IMR-90 (cell line): ENCODE measurements at regions not wholly inside any gene's neighbourhood (a gene's known extent, or its start where the extent isn't known, plus 50 kb on each side); places are given as distances from the start of the nearest gene placed in this dataset.

ENCODE experiments used
- ATAC-seq: fragments of 200-7000 bp; cut with Tn5 transposase; 2 replicates; pipeline ENCODE4 v1.9.1; 2020; ENCODE audit warnings: low read depth, mild to moderate bottlenecking, moderate library complexity
- BruUV-seq: library from RNA; stranded (reverse); fragments of 400-500 nt; replicated peaks from 2 replicates; lab custom pipeline; 2021; lab: Mats Ljungman, UMichigan
- CTCF ChIA-PET: fragments of 300-600 bp; formaldehyde crosslinking; extraction: SDS; loops from one replicate; lab custom pipeline; 2021; ENCODE audit warnings: antibody characterized with exemption; lab: Yijun Ruan, JAX
- POLR2A ChIA-PET: fragments of 300-600 bp; sonication (Branson Sonifier 250); formaldehyde crosslinking; loops from one replicate; lab custom pipeline; 2022; ENCODE audit warnings: antibody characterized with exemption; ENCODE audit not compliant: unreplicated experiment; lab: Charles Lee
- DNase-seq: peaks from one replicate; pipeline ENCODE4 v3.0.0; 2013
- H2AFZ ChIP-seq: replicated peaks from 2 replicates; pipeline ENCODE3; 2013; ENCODE audit warnings: low read length, mild to moderate bottlenecking; ENCODE audit not compliant: poor library complexity
- H2AK5ac ChIP-seq: 2 replicates; pipeline ENCODE4 v1.6.1; 2013; ENCODE audit warnings: low read depth, low read length, inconsistent platforms
- H2AK9ac ChIP-seq: replicated peaks from 2 replicates; pipeline ENCODE3; 2013; ENCODE audit warnings: mild to moderate bottlenecking, low read depth, low read length, moderate library complexity; ENCODE audit not compliant: poor library complexity
- H2BK120ac ChIP-seq: 2 replicates; pipeline ENCODE4 v1.6.1; 2013; ENCODE audit warnings: low read depth, low read length, inconsistent platforms
- H2BK15ac ChIP-seq: 3 replicates; pipeline ENCODE4 v1.6.1; 2013; ENCODE audit warnings: low read depth, low read length, inconsistent platforms
- H2BK20ac ChIP-seq: 2 replicates; pipeline ENCODE4 v1.6.1; 2013; ENCODE audit warnings: low read depth, mild to moderate bottlenecking, inconsistent platforms, low read length, moderate library complexity
- H2BK5ac ChIP-seq: 2 replicates; pipeline ENCODE4 v1.6.1; 2013; ENCODE audit warnings: mild to moderate bottlenecking, low read depth, low read length, inconsistent platforms; ENCODE audit not compliant: poor library complexity, severe bottlenecking
- H3K14ac ChIP-seq: replicated peaks from 2 replicates; pipeline ENCODE4 v1.6.1; 2013; ENCODE audit warnings: low read depth, low read length, inconsistent platforms
- H3K18ac ChIP-seq: 2 replicates; pipeline ENCODE4 v1.6.1; 2013; ENCODE audit warnings: low read depth, low read length, control low read depth
- H3K23ac ChIP-seq: 2 replicates; pipeline ENCODE4 v1.6.1; 2013; ENCODE audit warnings: low read depth, low read length, inconsistent platforms
- H3K27ac ChIP-seq: 2 replicates; pipeline ENCODE4 v1.5.1; 2013; ENCODE audit warnings: mild to moderate bottlenecking, control low read depth, low read length; ENCODE audit not compliant: insufficient read depth
- H3K27me3 ChIP-seq: 2 replicates; pipeline ENCODE4 v1.6.1; 2013; ENCODE audit warnings: low read length; ENCODE audit not compliant: control insufficient read depth, insufficient read depth
- H3K36me3 ChIP-seq: 2 replicates; pipeline ENCODE4 v1.6.1; 2013; ENCODE audit warnings: low read length, mixed read lengths; ENCODE audit not compliant: control insufficient read depth, insufficient read depth
- H3K4ac ChIP-seq: 2 replicates; pipeline ENCODE4 v1.6.1; 2013; ENCODE audit warnings: low read depth, low read length, inconsistent platforms
- H3K4me1 ChIP-seq: 2 replicates; pipeline ENCODE4 v1.6.1; 2013; ENCODE audit warnings: low read length, mixed read lengths; ENCODE audit not compliant: control insufficient read depth, insufficient read depth
- H3K4me2 ChIP-seq: 2 replicates; pipeline ENCODE4 v1.6.1; 2013; ENCODE audit warnings: low read depth, mild to moderate bottlenecking, control low read depth, low read length, moderate library complexity
- H3K4me3 ChIP-seq: 2 replicates; pipeline ENCODE4 v1.5.1; 2013; ENCODE audit warnings: low read depth, mild to moderate bottlenecking, control low read depth, low read length, moderate library complexity; ENCODE audit not compliant: insufficient read depth
- H3K56ac ChIP-seq: 2 replicates; pipeline ENCODE4 v1.6.1; 2013; ENCODE audit warnings: low read length, inconsistent platforms; ENCODE audit not compliant: insufficient read depth; ENCODE audit errors: extremely low read depth
- H3K79me1 ChIP-seq, 2 experiments: 2 replicates each; pipeline ENCODE4 v1.6.1; 2013; ENCODE audit warnings: low read length in 2 of 2, inconsistent platforms in 1 of 2, low read depth in 1 of 2
- H3K9ac ChIP-seq: 2 replicates; pipeline ENCODE4 v1.6.1; 2013; ENCODE audit warnings: low read depth, low read length, control low read depth
- H3K9me1 ChIP-seq: 2 replicates; pipeline ENCODE4 v1.6.1; 2013; ENCODE audit warnings: low read length, inconsistent platforms; ENCODE audit not compliant: insufficient read depth
- H3K9me3 ChIP-seq: 2 replicates; pipeline ENCODE4 v1.6.1; 2013; ENCODE audit warnings: low read length; ENCODE audit not compliant: control insufficient read depth, insufficient read depth
- H4K20me1 ChIP-seq: 2 replicates; pipeline ENCODE4 v1.6.1; 2013; ENCODE audit warnings: low read length, inconsistent platforms; ENCODE audit not compliant: insufficient read depth
- H4K5ac ChIP-seq: 2 replicates; pipeline ENCODE4 v1.6.1; 2013; ENCODE audit warnings: mild to moderate bottlenecking, low read depth, low read length, control low read depth
- H4K8ac ChIP-seq, 2 experiments: 2 replicates each; pipeline ENCODE4 v1.6.1; 2013; ENCODE audit warnings: low read depth in 2 of 2, low read length in 2 of 2, control low read depth in 1 of 2, inconsistent platforms in 1 of 2
- H4K91ac ChIP-seq: 2 replicates; pipeline ENCODE4 v1.6.1; 2013; ENCODE audit warnings: low read depth, low read length, inconsistent platforms; ENCODE audit not compliant: insufficient read depth
- CEBPB ChIP-seq: IDR thresholded peaks from 2 replicates; pipeline ENCODE4 v1.6.1; 2012; ENCODE audit warnings: low read depth, low read length, improper control_type of control experiment
- CHD1 ChIP-seq: IDR thresholded peaks from 2 replicates; pipeline ENCODE4 v1.6.1; 2012; ENCODE audit warnings: low read depth, low read length, improper control_type of control experiment
- MAFK ChIP-seq: IDR thresholded peaks from 2 replicates; pipeline ENCODE4 v1.6.1; 2012; ENCODE audit warnings: low read depth, low read length, improper control_type of control experiment
- MAZ ChIP-seq: IDR thresholded peaks from 2 replicates; pipeline ENCODE4 v1.6.1; 2012; ENCODE audit warnings: low read depth, mild to moderate bottlenecking, low read length, improper control_type of control experiment, moderate library complexity, borderline replicate concordance
- NFE2L2 ChIP-seq: fragments of 150-350 bp; IDR thresholded peaks from 2 replicates; pipeline ENCODE4 v1.6.1; 2016; ENCODE audit warnings: low read depth, mild to moderate bottlenecking, low read length
- POLR2A ChIP-seq: IDR thresholded peaks from 2 replicates; pipeline ENCODE4 v1.6.1; 2012; ENCODE audit warnings: mild to moderate bottlenecking, low read depth, low read length
- RAD21 ChIP-seq: IDR thresholded peaks from 2 replicates; pipeline ENCODE4 v1.6.1; 2012; ENCODE audit warnings: low read length, improper control_type of control experiment
- RFX5 ChIP-seq: IDR thresholded peaks from 2 replicates; pipeline ENCODE4 v1.8.0; 2012; ENCODE audit warnings: low read depth, mild to moderate bottlenecking, low read length, moderate library complexity
- SMC3 ChIP-seq: fragments of 150-350 bp; IDR thresholded peaks from 2 replicates; pipeline ENCODE4 v1.6.1; 2016; ENCODE audit warnings: low read depth, mild to moderate bottlenecking, antibody characterized with exemption, low read length, moderate library complexity
- dilution Hi-C: fragments of 300-500 bp; cut with HindIII; formaldehyde crosslinking; loops from one replicate; pipeline ENCODE4 v1.14.3; 2018; ENCODE audit warnings: low sequenced_read_pairs; ENCODE audit not compliant: unreplicated experiment
- in situ Hi-C: fragments of 300-500 bp; cut with MboI; formaldehyde crosslinking; loops from 3 replicates; pipeline ENCODE4 v1.14.3; 2019; ENCODE audit warnings: low sequenced_read_pairs, inconsistent platforms, mixed read lengths
- intact Hi-C: fragments of 100-400 bp; cut with micrococcal nuclease; formaldehyde crosslinking; loops from 2 replicates; pipeline ENCODE4 v1.10.0; 2022
- TF ChIP-seq, protein P1 (sequence below): conservative IDR thresholded peaks from 2 replicates; pipeline ENCODE4 v1.5.1; 2012; ENCODE audit warnings: mild to moderate bottlenecking, low read depth, low read length, improper control_type of control experiment

DNA sequence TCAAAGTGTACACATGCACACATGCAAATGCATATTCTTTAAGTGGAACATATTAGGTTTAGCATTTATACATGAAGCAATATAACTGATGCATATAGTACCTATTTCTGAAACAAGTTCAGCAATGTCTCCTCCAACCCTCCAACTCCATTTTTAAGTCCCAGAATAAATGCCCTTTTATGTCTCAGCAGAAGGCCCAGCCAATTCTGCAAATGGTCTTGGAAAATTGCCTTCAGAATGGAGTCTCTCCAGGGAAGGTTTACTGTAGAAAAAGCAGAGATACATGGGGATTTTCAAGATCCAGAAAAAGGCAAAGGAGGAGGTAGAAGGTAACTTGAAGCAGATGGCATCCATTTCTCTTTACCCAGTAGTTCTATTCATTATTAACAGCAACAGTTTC, 633.3 kb downstream of the MAFB start:
- no peak overlapping the region for H3K27ac ChIP-seq
- H3K4me2 ChIP-seq, result no peak overlapping the region
- no peak overlapping the region for H4K8ac ChIP-seq
- H3K79me1 ChIP-seq, result no peaks in the 10 kb centered on the region
- H3K4me1 ChIP-seq, result no peaks in the 10 kb centered on the region
- H3K9me3 ChIP-seq, result no peaks in the 10 kb centered on the region
- H4K20me1 ChIP-seq, result no peaks in the 10 kb centered on the region
- no peak overlapping the region for H2BK120ac ChIP-seq
- no peak overlapping the region for H2AK9ac ChIP-seq
- H3K36me3 ChIP-seq, result no peaks in the 10 kb centered on the region
- no peaks in the 10 kb centered on the region for H3K9me1 ChIP-seq
- POLR2A ChIA-PET, result no interaction called here
- no peak overlapping the region for H2BK20ac ChIP-seq
- no peak for ATAC-seq
- DNase-seq, result no peak
- H3K27me3 ChIP-seq, result no peaks in the 10 kb centered on the region
- no peak overlapping the region for H3K56ac ChIP-seq
- H4K91ac ChIP-seq, result no peak overlapping the region
- no peak overlapping the region for H3K4me3 ChIP-seq
- in situ Hi-C loops (no loop called here), intact Hi-C loops (no loop called here), dilution Hi-C loops (no loop called here)
- H2BK15ac ChIP-seq, result no peak overlapping the region
- CTCF ChIA-PET, result no interaction called here
- H3K4ac ChIP-seq, result no peak overlapping the region
- TF ChIP-seq, protein P1, sequence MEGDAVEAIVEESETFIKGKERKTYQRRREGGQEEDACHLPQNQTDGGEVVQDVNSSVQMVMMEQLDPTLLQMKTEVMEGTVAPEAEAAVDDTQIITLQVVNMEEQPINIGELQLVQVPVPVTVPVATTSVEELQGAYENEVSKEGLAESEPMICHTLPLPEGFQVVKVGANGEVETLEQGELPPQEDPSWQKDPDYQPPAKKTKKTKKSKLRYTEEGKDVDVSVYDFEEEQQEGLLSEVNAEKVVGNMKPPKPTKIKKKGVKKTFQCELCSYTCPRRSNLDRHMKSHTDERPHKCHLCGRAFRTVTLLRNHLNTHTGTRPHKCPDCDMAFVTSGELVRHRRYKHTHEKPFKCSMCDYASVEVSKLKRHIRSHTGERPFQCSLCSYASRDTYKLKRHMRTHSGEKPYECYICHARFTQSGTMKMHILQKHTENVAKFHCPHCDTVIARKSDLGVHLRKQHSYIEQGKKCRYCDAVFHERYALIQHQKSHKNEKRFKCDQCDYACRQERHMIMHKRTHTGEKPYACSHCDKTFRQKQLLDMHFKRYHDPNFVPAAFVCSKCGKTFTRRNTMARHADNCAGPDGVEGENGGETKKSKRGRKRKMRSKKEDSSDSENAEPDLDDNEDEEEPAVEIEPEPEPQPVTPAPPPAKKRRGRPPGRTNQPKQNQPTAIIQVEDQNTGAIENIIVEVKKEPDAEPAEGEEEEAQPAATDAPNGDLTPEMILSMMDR, result no peak
- TF ChIP-seq RAD21 (no peak), CEBPB (no peak), RFX5 (no peak), CHD1 (no peak), NFE2L2 (no peak), MAFK (no peak), POLR2A (no peak), MAZ (no peak), SMC3 (no peak)
- no TSS peak for BruUV-seq
- H4K5ac ChIP-seq, result no peak overlapping the region
- H3K23ac ChIP-seq, result no peak overlapping the region
- no peak overlapping the region for H3K14ac ChIP-seq
- H2AK5ac ChIP-seq, result no peak overlapping the region
- no peak overlapping the region for H2BK5ac ChIP-seq
- H3K18ac ChIP-seq, result no peak overlapping the region
- H3K9ac ChIP-seq, result no peak overlapping the region
- no peak overlapping the region for H2AFZ ChIP-seq
